GM11168 (cell line): ENCODE measurements at regions not wholly inside any gene's neighbourhood (a gene's known extent, or its start where the extent isn't known, plus 50 kb on each side); places are given as distances from the start of the nearest gene placed in this dataset.

ENCODE experiments used
- in situ Hi-C: fragments of 300-500 bp; cut with MboI; formaldehyde crosslinking; loops from one replicate; pipeline ENCODE4 v1.12.0; 2022; ENCODE audit warnings: low sequenced_read_pairs; ENCODE audit not compliant: unreplicated experiment

DNA sequence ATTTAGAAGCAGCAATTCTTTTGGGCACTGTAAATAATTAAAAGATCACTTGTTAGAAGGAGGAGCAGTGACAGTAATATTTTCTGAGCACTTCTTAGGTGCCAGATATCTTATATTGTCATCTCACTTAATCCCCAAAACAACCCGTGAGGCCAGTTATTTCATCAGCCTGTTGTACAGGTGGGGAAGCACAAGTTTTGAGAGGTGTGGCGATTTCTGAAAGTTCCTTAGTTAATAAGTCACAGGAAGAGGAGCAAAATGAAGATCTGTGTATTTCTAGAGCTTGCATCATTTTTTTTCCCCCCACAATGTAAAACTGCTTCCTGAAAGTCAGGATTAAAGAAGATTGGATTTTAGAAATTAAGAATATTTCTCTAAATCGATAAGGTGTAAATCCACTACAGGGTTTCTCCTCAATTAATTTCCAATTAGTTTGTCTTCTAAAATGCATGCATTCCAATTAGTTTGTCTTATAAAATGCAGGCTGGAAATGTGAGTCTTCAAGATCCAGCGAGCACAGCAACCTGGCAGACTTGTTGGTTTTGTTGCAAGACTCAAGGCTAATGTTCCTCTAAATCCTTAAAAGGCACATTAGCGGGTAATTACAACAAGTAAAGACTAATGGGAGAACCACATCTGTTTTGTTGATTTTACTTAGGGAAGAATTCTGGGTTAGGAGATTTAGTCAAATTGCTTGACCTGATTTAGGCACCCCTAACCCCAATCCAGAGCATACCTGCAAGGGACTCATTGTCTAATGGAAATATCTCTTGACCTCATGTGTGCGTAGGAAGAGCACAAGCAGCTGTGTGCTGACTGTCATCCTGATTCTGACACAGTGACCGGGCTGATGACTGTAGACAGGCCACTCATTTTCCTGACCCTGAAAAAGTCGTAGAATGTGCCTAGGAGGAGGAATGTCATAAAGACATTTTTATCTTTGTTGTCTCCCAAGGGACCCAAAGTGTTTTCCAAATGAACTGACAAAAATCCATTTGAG, 272.0 kb downstream of the BAMBI start:
- in situ Hi-C loops: no loop called here

GRCh38 chr10:28951484-28951883, 274.2 kb downstream of the BAMBI start:
- in situ Hi-C loops: no loop called here

GRCh38 chr10:28952523-28952922, 275.2 kb downstream of the BAMBI start:
- in situ Hi-C loops: no loop called here

DNA sequence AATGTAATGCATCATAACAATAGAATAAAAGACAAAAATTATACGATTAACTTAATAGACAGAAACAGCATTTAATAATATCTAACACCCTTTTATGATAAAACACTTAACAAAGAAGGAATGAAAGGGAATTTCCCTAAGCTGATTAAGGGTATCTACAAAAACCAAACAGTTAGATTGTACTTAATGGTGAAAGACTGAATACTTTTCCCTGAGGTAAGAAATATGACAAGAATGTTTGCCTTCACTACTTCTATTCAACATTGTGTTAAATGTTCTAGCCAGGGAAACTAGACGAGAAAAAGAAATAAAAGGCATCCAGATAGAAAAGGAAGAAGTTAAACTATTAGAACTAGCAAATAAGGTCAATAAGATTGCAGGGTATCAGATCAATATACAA, 276.9 kb downstream of the BAMBI start:
- in situ Hi-C loops: no loop called here

GRCh38 chr10:28958468-28958867, 281.1 kb downstream of the BAMBI start:
- in situ Hi-C loops: no loop called here

DNA sequence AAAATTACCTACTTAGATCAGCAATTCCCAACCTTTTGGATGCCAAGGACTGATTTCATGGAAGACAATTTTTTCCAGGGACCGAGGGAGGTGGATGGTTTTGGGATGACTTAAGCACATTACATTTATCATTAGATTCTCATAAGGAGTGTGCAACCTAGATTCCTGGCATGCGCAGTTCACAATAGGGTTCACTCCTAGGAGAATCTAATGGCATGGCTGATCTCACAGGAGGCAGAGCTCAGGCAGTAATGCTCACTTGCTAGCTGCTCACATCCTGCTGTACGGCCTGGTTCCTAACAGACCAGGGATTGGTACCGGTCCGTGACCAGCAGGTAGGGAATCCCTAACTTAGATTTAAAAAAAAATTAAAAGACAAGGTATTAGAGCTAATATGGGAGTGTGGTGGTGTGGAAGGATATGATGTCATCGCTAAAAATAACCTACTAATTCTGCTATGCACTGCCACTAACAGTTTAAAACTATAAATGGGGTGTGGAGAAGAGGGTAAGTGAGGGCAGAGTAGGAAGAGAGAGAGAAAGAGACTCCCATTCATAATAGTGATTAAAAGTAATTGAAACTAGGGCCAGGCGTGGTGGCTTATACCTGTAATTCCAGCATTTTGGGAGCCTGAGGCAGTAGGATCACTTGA, 282.7 kb downstream of the BAMBI start:
- in situ Hi-C loops: no loop called here

DNA sequence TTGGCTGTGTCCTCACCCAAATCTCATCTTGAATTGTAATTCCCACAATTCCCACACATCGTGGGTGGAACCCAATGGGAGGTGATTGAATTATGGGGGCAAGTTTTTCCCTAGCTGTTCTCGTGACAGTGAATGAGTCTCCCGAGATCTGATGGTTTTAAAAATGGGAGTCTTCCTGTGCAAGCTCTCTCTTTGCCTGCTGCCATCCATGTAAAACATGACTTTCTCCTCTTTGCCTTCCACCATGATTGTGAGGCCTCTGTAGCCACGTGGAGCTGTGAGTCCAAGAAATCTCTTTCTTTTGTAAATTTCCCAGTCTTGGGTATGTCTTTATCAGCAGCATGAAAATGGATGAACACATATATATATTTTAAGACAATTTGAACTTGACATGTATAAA, 285.4 kb downstream of the BAMBI start:
- in situ Hi-C loops: no loop called here

GRCh38 chr10:28963539-28964221, 286.4 kb downstream of the BAMBI start:
- in situ Hi-C loops: no loop called here

GRCh38 chr10:28965937-28966336, 288.6 kb downstream of the BAMBI start:
- in situ Hi-C loops: no loop called here

- in situ Hi-C loops: no loop called here
Observed at GRCh38 chr10:28967031-28967430, 289.7 kb downstream of the BAMBI start.

DNA sequence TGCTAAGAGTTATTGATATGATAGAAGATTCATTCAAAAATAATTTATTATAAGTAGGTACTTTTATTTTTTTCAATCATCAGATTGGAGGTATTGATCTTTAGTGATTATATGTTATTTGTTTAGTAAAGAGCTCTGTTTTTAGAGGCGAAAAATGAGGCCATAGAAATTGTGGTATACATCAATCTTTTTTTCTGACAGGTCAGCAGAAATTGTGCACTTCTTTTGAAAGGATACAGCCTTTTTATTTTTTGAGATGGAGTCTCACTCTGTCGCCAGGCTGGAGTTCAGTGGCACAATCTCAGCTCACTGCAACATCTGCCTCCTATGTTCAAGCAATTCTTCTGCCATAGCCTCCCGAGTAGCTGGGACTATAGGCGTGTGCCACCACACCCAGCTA, 292.1 kb downstream of the BAMBI start:
- in situ Hi-C loops: no loop called here

DNA sequence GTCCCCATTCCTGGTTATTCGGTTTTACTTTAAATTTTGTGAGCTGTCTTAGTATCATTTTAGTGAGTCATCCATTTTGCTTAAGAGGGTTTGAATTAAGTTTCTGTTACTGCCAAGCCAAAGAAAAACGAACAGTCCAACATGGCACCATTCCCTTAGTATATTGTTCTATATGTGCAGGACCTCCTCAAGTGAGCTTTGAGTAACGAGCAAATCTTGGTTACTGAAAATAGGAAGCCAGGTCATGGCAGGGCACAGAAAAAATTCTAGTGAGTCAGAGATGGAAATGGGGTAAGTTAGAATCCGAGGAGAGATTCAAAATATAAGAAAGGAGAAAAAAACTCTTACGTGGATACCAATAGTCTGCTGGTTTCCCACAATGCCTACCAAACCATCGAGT, 292.9 kb downstream of the BAMBI start:
- in situ Hi-C loops: no loop called here

DNA sequence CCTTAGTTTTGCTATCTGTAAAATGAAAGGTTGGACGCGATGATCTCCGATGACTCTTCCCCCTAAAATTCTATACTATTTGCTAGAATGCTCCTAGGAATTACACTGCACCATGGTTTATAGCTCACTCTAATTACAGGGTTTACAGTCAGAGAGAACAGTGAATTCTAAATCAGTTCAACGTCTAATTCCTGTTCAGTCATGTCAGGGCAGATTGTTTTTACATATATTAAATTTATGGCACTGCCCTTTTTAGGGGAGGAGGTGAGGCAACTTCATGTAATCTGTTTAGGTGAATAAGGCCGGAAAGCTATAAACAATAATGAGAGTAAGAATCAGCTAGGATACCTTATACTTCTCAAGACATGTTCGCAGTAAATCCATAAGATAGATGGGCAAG, 293.9 kb downstream of the BAMBI start:
- in situ Hi-C loops: no loop called here

DNA sequence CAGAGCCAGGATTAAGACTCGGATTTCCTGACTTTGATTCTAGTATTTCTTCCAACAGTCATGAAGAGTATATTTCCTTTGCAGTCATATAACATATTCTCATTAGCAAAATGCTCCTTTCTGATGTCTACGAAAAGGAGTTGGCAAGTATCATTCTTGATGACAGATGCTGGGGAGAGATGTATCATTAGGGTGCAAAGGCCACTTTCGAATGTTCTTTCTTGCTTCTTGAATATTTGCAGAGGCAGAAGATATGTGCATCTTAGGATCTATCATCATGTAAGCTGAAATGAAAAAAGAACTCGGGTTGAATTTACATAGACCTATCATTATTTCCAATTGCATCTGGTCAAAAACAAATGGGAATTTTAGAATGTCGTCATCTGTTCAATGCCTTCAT, 294.4 kb downstream of the BAMBI start:
- in situ Hi-C loops: no loop called here

DNA sequence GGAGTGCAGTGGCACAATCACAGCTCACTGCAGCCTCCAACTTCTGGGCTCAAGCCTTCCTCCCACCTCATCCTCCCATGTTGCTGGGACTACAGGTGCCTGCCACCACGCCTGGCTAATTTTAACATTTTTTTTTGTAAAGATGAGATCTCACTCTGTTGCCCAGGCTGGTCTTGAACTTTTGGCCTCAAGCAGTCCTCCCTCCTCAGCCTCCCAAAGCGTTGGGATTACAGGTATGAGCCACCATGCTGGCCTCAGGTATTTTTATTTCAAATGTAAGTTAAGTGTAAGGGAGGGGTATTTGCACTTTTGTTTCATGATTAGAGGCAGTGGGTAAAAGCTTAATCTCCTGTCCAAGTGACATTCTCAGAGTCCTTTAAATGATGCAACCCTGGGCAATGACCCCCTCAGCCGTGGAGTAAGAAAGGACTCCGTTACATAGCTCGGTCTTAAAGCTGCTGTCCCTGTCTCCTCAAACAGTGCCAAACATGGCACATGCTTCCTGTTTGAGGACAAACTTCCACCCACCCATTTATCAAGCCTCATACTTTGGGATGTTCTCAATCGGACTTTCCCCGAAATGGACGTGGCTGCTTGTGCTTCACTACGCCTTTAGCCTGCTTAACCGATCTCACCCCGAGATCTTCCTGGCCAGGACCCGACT, 296.1 kb downstream of the BAMBI start:
- in situ Hi-C loops: no loop called here

DNA sequence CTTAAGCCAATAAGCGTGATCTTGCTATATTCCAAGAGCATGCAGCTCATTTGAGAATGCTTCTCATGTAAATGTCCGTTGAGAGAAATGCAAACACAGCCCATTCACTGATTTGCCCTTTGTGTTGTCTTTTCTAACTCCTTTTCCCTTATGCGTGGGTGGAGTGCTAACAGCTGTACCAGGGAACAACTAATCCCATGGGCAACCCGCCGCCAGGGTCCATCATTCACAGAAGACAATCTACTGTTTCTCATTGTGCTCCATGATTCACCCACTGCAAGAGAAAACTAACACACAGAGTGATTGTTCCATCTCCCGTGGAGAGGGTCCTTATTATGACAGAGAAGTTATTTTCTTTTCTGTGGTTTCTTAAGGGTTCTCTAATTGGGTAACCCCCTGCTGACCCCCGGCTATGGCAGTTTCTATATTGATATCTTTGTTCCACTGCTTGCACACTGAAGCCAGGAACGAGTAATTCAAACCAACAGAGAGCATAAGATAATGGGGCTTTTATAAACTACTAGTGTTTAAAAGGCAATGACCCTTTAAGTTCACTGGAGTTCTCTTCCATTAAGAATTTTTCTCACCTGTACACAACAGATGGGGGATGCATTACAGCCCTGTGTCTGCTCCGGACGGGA, 298.7 kb downstream of the BAMBI start:
- in situ Hi-C loops: no loop called here

DNA sequence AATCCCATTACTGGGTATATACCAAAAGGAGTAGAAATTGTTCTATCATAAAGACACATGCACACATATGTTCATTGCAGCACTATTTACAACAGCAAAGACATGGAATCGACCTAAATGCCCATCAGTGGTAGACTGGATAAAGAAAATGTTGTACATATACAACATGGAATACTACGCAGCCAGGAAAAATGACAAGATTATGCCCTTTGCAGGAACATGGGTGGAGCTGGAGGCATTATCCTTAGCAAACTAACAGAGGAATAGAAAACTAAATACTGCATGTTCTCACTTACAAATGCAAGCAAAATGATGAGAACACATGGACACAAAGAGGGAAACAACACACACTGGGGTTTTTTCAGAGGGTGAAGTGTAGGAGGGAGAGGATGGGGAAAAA, 300.2 kb downstream of the BAMBI start:
- in situ Hi-C loops: no loop called here

GRCh38 chr10:28980264-28980663, 302.9 kb downstream of the BAMBI start:
- in situ Hi-C loops: no loop called here

DNA sequence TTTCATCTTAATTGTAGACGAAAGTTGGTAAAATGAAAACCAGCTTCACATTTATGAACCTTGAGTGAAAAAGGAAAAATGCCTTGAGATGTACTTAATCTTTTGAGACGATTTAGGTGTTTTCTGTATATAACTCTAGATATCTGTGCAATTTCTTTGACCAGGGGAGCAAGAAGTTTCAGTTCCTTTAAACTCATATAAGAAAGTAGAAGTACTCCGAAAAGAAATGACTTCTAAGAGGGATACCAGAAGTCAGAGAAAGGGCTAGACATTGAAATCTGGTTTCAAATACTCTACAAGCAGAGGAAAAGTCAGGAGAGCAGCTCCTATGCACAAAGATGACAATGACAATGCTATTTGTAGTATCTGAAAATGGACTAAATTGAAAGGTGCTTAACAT, 303.7 kb downstream of the BAMBI start:
- in situ Hi-C loops: no loop called here

DNA sequence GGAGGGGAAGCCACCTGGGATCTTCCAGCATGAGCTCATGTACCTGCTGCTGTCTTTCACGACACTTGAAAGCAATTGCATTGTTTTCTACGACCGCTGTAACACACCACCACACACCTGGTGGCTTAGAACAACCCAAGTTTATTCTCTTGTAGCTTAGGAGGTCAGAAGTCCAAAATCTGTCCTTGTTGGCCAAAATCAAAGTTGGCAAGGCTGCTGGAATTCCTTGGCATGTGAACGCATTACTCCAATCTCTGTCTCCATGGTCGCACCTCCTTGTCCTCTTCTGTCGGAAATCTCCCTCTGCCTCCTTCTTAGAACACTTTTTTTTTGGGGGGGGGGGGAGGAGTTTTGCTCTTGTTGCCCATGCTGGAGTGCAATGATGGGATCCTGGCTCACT, 305.7 kb downstream of the BAMBI start:
- in situ Hi-C loops: no loop called here
